SK-MEL-5 (cell line): ENCODE measurements at regions not wholly inside any gene's neighbourhood (a gene's known extent, or its start where the extent isn't known, plus 50 kb on each side); places are given as distances from the start of the nearest gene placed in this dataset.

ENCODE experiments used
- DNase-seq: peaks from one replicate; pipeline ENCODE4 v3.0.0-alpha.2; 2016; ENCODE audit warnings: low read depth, low spot score
- in situ Hi-C: cut with HindIII; loops from 2 replicates; pipeline ENCODE4 v1.10.0; 2016; ENCODE audit warnings: low sequenced_read_pairs, high pct_unique_total_duplicates, low pct_unique_long_range_greater_than_20kb

DNA sequence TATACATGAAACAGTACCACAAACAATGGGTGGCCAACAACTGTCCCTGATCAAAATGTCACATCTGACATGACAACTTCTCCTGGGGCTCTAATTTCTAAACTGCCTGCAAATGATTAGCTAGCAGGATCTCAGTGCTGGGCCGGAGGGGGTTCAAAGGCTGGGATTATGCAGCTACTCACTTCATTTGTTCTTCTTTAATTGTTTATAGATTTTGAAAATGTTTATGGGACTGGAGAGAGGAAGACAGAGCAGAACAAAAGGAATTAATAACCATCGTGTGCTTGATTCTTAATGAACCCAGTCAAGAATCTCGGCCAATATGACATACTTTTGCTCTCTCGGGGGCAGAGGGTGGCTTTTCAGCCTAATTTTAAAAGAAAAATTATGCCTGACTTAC is 313.6 kb downstream of the NSG2 start:
- no peak for DNase-seq
- in situ Hi-C loops = no loop called here

DNA sequence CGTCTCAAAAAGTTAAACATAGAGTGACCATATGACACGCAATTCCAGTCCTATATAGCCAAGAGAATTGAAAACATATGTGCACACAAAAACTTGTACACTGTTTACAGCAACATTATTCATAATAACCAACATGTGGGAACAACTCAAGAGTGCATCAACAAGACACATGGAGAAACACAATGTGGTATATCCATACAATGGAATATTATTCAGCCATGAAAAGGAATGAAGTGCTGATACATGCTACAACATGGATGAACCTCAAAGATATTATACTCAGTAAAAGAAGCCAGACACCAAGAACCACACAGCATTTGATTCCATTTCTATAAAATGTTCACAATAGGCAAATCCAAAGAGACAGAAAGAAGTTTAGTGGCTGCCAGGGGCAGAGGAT is 317.0 kb downstream of the NSG2 start:
- in situ Hi-C loops = no loop called here
- DNase-seq = no peak

GRCh38 chr5:174363934-174364333 is 318.4 kb downstream of the NSG2 start:
- no peak for DNase-seq
- in situ Hi-C loops = no loop called here

- no peak for DNase-seq
- in situ Hi-C loops = no loop called here
Measured at GRCh38 chr5:174364676-174365075, 319.2 kb downstream of the NSG2 start.

DNA sequence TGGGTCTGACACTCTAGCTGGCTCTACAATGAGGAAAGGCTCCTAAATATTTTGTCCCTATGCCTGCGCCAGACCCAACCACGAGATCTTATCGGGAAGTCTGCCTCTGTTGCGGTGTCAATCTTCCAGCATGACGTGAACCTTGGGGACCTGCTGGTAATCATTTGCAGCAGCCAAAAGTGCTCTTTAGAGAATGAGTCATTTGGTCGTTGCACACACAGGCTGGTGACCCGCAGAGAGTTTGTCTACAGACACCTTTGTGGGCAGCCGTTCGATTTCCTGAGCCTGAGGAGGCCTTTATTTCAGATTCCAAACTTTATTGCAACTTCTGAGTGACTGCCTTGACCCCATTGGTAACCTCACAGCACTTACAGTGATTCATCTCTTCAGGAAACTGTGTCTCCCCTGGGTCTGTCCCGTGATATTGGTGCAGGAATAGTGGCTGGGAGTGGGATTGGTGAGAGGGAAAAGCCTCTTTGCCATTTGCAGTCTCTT is 326.1 kb downstream of the NSG2 start:
- DNase-seq = no peak
- in situ Hi-C loops = no loop called here

- in situ Hi-C loops = no loop called here
- no peak for DNase-seq
Measured at GRCh38 chr5:174374206-174374605, 328.7 kb downstream of the NSG2 start.

DNA sequence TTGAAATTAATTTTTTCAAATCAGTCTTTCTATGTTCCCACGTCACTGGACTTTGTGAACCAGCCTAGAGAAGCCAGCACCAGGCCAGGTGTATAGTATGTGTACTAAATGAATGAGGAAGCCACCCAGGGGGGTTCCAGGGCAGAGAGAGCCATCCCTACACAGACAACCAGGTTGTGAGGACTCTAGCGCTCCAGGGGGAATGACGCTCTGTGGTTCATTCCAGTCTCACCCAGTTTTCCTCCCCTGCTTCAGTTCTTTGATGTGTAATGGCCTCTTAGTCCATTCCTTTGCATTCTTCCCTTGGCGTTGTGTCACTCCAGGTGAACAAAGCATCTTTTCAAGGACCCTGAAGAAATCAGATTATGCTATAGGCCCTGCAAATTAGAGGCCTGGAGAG is 330.6 kb downstream of the NSG2 start:
- DNase-seq = no peak
- in situ Hi-C loops = no loop called here

DNA sequence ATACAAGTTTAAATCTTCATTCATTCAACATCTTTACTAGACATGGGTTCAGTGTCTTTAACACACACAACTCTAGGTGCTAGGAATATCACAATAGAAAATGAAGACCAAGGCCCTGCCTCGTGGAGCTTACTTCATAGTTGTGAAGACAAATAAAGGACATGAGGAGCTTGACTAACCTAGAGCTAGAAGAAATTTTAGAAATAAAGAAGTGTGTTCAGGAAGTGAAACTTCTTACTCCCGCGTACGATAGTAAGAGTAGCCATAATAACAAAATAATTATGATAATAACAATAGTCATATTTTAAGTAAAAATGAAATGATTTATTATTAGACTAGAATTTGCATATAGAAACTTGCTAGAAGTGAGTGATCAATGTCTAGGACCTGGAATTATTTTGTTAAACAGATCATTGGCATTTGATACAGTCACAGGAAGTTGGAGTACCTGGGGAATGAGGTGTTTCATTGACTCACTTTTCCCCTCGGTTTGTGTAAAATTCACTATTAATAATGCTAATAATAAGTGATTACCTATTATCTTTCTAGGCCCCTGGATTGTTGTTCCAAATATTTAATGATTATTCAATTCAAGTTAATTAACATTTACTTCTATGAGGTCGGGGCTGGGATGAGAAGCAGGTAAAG is 331.3 kb downstream of the NSG2 start:
- no peak for DNase-seq
- in situ Hi-C loops = no loop called here

DNA sequence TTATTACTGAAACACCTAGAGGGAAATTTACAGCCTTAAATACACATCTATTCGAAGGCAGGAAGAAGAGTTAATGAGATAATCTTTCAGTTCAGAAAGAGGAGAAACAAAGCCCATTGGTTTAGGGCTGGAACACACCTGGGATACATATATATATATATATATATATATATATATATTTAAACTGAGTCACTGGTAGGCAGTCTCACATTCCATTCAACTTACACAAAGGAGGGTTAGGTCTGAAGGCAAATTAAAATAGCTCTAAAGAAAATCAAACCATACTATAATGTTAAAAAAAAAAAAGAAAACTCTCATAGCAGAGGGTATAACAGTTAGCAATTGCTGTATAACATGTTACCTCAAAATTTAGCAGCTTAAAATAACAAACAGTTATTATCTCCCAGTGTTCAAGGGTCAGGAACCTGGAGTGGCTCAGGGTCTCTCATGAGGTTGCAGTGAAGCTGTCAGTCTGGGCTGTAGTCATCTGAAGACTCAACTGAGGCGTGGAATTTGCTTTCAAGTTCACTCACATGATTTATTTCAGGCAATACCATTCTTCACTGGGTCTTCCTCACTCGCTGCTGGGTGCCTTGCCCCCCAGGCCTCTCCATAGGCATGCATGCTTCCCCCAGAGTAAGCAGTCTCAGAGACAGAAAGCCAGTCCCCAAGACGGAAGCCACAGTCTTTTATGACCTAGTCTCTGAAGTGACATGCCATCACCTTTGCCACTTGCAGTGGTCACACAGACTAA is 332.8 kb downstream of the NSG2 start:
- in situ Hi-C loops = no loop called here
- no peak for DNase-seq

- DNase-seq = no peak
- in situ Hi-C loops = no loop called here
Measured at GRCh38 chr5:174380311-174380710, 334.8 kb downstream of the NSG2 start.

GRCh38 chr5:174381241-174381640 is 335.7 kb downstream of the NSG2 start:
- DNase-seq = no peak
- in situ Hi-C loops = no loop called here

DNA sequence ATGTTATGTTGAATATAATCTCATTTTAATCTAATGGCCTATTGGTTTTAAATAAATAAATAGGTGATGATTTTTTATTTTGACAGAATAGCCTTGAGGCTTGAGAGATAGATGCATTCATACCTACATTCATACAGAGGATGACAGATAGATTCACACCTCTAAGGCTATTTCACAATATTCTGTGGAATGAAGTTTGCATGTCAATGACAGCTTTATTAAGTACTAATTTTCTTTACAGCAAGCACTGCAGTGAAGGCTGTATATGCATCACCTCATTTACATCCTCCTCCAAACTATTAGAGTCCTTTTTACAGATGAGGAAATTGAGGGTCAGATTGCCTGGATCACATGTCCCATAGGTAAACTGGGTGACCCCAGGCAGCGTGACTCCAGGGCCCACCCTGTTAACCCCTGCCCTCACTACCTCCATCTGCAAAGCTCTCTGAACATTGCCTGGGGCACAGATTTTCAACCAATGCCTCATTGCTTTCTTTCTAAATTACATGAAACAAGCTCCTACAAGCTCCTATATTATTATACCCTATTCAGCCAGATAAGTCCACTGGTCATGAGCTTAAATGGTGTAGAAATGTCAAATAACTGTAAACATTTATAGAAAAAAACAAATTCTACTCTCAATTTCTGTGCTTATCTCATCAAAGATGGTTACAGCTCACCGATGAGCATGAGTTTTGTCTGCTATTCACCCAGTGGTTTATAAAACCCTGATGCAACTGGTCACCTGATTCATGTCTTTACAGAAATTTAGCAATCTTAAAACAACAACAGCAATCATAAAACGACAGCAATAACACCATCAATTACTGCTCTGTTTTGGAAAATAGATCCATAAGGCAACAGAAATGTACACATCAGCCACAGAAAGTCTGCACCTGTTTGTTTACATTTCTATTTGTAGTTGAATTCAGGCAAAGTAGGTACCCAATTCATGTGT is 338.0 kb downstream of the NSG2 start:
- in situ Hi-C loops = no loop called here
- no peak for DNase-seq

- no peak for DNase-seq
Measured at GRCh38 chr5:174384509-174384947, 339.0 kb downstream of the NSG2 start.

DNA sequence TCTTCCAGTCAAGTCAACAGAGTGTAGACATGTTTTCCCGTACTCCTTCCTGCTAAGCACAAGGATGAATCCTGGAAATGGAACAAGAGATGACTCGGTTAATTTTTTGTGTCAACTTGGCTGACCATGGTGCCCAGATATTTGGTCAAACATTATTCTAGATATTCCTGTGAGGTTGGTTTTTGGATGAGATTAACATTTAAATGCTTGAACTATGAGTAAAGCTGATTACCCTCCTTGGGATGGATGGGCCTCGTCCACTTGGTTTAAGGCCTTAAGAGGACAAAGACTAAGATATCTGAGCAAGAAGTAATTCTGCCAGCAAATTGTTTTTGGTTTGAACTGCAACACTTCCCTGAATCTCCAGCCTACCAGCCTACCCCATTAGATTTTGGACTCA is 338.1 kb upstream of the MSX2 start:
- in situ Hi-C loops = no loop called here
- DNase-seq = no peak

More at GRCh38 chr5:174384509-174384947, 339.0 kb downstream of the NSG2 start:
- in situ Hi-C loops = no loop called here

GRCh38 chr5:174386846-174387245 is 337.5 kb upstream of the MSX2 start:
- DNase-seq = no peak

DNA sequence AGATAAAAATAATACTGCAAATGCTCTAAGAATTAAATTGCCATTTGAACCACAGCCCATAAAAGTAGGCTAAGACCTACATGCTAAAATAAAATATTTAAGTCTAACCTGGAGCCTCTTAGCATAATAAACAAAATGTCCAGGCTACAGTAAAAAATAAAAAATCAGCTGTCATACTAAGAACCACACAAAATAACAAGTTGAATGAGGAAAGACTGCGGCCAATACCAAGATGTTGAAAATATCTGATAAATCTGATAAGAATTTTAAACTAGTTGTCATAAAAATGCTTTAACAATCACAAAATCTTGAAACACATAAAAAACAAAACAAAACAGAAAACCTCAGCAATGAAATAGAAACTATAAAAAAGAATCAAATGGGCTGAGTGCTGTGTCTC is 336.9 kb upstream of the MSX2 start:
- in situ Hi-C loops = no loop called here
- no peak for DNase-seq

More at GRCh38 chr5:174386846-174387245, 337.5 kb upstream of the MSX2 start:
- in situ Hi-C loops = no loop called here

- no peak for DNase-seq
- in situ Hi-C loops = no loop called here
Measured at GRCh38 chr5:174392892-174393291, 331.5 kb upstream of the MSX2 start.

GRCh38 chr5:174396541-174396940 is 327.8 kb upstream of the MSX2 start:
- no peak for DNase-seq
- in situ Hi-C loops = no loop called here
